Renal cortical epithelial cell (primary cell): ENCODE measurements at regions not wholly inside any gene's neighbourhood (a gene's known extent, or its start where the extent isn't known, plus 50 kb on each side); places are given as distances from the start of the nearest gene placed in this dataset.

ENCODE experiments used
- DNase-seq: peaks from one replicate; pipeline ENCODE4 v3.0.0-alpha.2; 2011; ENCODE audit warnings: low read depth

GRCh38 chr7:27459731-27460053 is 203.0 kb downstream of the HIBADH start:
- no peak for DNase-seq

DNA sequence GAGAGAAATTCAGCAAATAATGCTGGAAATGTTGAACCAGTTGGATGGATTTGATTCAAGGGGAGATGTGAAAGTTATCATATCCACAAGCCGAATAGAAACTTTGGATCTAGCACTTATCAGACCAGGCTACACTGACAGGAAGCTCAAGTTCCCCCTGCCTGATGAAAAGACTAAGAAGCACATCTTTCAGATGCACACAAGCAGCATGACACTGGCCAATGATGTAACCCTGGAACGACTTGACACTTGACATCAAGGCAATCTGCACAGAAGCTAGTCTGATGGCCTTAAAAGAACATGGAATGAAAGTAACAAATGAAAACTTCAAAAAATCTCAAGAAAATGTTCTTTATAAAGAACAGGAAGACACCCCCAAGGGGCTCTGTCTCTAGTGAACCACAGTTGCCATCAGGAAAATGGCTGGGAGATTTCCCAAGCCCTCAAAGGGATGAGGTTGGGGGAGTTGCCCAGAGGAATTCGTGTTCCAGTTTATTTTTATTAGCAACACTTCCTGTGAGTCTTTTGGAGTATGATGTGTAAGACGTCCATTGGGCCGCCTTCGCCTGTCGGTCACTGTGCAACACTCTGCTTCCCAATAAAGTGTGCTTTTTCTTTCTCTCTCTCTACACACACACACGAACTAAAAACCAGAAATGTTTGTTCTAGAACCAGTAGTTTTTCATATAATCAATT is 200.0 kb downstream of the HIBADH start:
- DNase-seq: no peak

- DNase-seq: no peak
These were observed 197.7 kb downstream of the HIBADH start for GRCh38 chr7:27464970-27465369.

DNA sequence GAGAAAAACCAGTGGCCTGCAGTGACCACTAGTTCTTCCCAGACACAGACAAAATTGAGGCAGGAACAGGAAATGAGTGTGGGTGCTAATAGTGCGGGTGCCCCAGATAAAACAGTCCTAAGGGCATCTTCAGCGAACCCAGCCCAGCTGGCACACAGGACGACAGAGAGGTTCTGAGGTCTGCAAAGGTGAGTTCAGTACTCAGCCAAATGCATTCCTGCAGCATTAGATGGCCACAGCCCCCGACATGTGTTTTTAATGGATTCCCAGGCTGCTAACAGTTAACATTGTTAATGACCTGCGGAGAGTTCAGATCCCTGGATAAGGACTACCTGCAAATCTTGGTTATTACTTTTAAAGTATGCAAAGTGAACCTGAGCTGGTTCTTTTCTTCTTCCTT is 196.0 kb downstream of the HIBADH start:
- no peak for DNase-seq

DNA sequence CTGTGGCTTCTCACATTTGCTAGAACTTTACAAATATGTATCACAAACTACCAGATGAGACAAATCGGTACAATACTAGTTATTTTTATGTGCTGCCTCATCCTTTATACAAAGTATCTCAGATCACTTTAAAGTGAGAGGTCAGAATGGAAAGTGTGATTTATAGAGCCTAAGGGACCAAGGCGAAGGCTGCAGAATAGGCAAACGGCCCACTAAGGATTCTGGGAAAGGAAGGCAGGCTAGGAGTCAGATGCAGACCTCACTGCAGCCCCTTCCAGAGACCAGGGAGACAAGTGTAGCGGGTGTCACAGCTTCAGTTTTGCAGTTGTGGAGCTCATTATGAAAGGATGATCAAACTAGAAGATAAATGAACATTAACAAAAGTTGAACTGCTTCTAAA is 190.6 kb downstream of the HIBADH start:
- no peak for DNase-seq
